GM23338 (cell line): ENCODE measurements at regions not wholly inside any gene's neighbourhood (a gene's known extent, or its start where the extent isn't known, plus 50 kb on each side); places are given as distances from the start of the nearest gene placed in this dataset.

ENCODE experiments used
- ATAC-seq: fragments of 200-7000 bp; cut with Tn5 transposase; 3 replicates; pipeline ENCODE4 v1.9.1; 2020
- DNase-seq: peaks from one replicate; pipeline ENCODE4 v3.0.0-alpha.2; 2015; ENCODE audit warnings: low spot score
- H2AFZ ChIP-seq: fragments of 200-600 bp; sonication (generic); 2 replicates; pipeline ENCODE4 v1.8.0; 2016; ENCODE audit warnings: antibody characterized with exemption, mild to moderate bottlenecking, moderate library complexity
- H3F3A ChIP-seq: fragments of 200-600 bp; sonication (generic); replicated peaks from 2 replicates; pipeline ENCODE4 v1.8.0; 2017; ENCODE audit warnings: antibody characterized with exemption, mixed run types, low read depth
- H3K27ac ChIP-seq: fragments of 200-600 bp; sonication (generic); 2 replicates; pipeline ENCODE4 v1.6.1; 2016; ENCODE audit warnings: low read depth
- H3K27me3 ChIP-seq: fragments of 200-600 bp; sonication (generic); 2 replicates; pipeline ENCODE4 v1.8.0; 2016; ENCODE audit warnings: mild to moderate bottlenecking, mixed run types, moderate library complexity; ENCODE audit not compliant: insufficient read depth
- H3K36me3 ChIP-seq: fragments of 200-600 bp; sonication (generic); 2 replicates; pipeline ENCODE4 v1.8.0; 2016; ENCODE audit warnings: mild to moderate bottlenecking; ENCODE audit not compliant: insufficient read depth
- H3K4me1 ChIP-seq: fragments of 200-600 bp; sonication (generic); 2 replicates; pipeline ENCODE4 v1.8.0; 2016; ENCODE audit warnings: mild to moderate bottlenecking, moderate library complexity; ENCODE audit not compliant: insufficient read depth
- H3K4me2 ChIP-seq: fragments of 200-600 bp; sonication (generic); 2 replicates; pipeline ENCODE4 v1.7.1; 2017; ENCODE audit warnings: mixed run types
- H3K4me3 ChIP-seq: fragments of 200-600 bp; sonication (generic); 2 replicates; pipeline ENCODE4 v1.6.1; 2016; ENCODE audit warnings: mixed run types
- H3K79me2 ChIP-seq: fragments of 200-600 bp; sonication (generic); replicated peaks from 2 replicates; pipeline ENCODE4 v1.8.0; 2017; ENCODE audit warnings: mild to moderate bottlenecking; ENCODE audit not compliant: insufficient read depth
- H3K9me2 ChIP-seq: fragments of 200-600 bp; sonication (generic); 2 replicates; pipeline ENCODE4 v1.8.0; 2017; ENCODE audit not compliant: insufficient read depth
- H4K20me1 ChIP-seq: fragments of 200-600 bp; sonication (generic); replicated peaks from 2 replicates; pipeline ENCODE4 v1.8.0; 2017; ENCODE audit warnings: mild to moderate bottlenecking; ENCODE audit not compliant: insufficient read depth
- H3K27ac Mint-ChIP-seq: 2 replicates; pipeline ENCODE4 v1.8.0; 2020; ENCODE audit warnings: inconsistent platforms, mild to moderate bottlenecking, moderate library complexity, mixed read lengths
- H3K27me3 Mint-ChIP-seq: 3 replicates; pipeline ENCODE4 v1.8.0; 2022; ENCODE audit warnings: low read depth, mild to moderate bottlenecking, moderate library complexity, mixed read lengths, inconsistent platforms; ENCODE audit not compliant: insufficient read depth, poor library complexity
- H3K36me3 Mint-ChIP-seq: 3 replicates; pipeline ENCODE4 v1.8.0; 2021; ENCODE audit warnings: low read depth, mild to moderate bottlenecking, inconsistent platforms, moderate library complexity, mixed read lengths
- H3K4me1 Mint-ChIP-seq: 3 replicates; pipeline ENCODE4 v1.8.0; 2020; ENCODE audit warnings: mild to moderate bottlenecking, inconsistent platforms, mixed read lengths
- H3K4me3 Mint-ChIP-seq: 3 replicates; pipeline ENCODE4 v1.8.0; 2021; ENCODE audit warnings: moderate library complexity, mild to moderate bottlenecking, inconsistent platforms, mixed read lengths
- H3K9me3 Mint-ChIP-seq: 3 replicates; pipeline ENCODE4 v1.8.0; 2020; ENCODE audit warnings: moderate library complexity, mild to moderate bottlenecking, inconsistent platforms, mixed read lengths
- CREB1 ChIP-seq: fragments of 250-450 bp; sonication (Bioruptor Pico); IDR thresholded peaks from 2 replicates; pipeline ENCODE4 v1.5.0; 2020; ENCODE audit warnings: low read depth, mild to moderate bottlenecking, moderate library complexity
- EZH2 ChIP-seq: fragments of 200-600 bp; sonication (generic); IDR thresholded peaks from one replicate; pipeline ENCODE4 v1.8.0; 2017; ENCODE audit warnings: antibody characterized with exemption, mild to moderate bottlenecking, low read depth; ENCODE audit not compliant: unreplicated experiment
- EZH2phosphoT487 ChIP-seq: fragments of 200-600 bp; sonication (generic); IDR thresholded peaks from one replicate; pipeline ENCODE4 v1.8.1; 2018; ENCODE audit warnings: antibody characterized with exemption; ENCODE audit not compliant: unreplicated experiment
- JUNB ChIP-seq: IDR thresholded peaks from one replicate; pipeline ENCODE4 v1.6.1; 2016; ENCODE audit warnings: antibody characterized with exemption; ENCODE audit not compliant: unreplicated experiment
- NANOG ChIP-seq: IDR thresholded peaks from 2 replicates; pipeline ENCODE4 v1.6.1; 2016; ENCODE audit warnings: antibody characterized with exemption, borderline replicate concordance
- POLR2AphosphoS5 ChIP-seq: IDR thresholded peaks from 2 replicates; pipeline ENCODE4 v1.6.1; 2016; ENCODE audit warnings: antibody characterized with exemption, low read depth
- ZNF114 ChIP-seq: fragments of 250-450 bp; sonication (Bioruptor Pico); IDR thresholded peaks from 2 replicates; pipeline ENCODE4 v1.5.0; 2020; ENCODE audit warnings: mild to moderate bottlenecking, moderate library complexity
- ZNF331 ChIP-seq: fragments of 250-450 bp; sonication (Bioruptor Pico); IDR thresholded peaks from 2 replicates; pipeline ENCODE4 v1.5.0; 2020; ENCODE audit warnings: low read depth, mild to moderate bottlenecking, moderate library complexity
- TF ChIP-seq, protein P1 (sequence below): IDR thresholded peaks from one replicate; pipeline ENCODE4 v1.6.1; 2018; ENCODE audit warnings: antibody characterized with exemption; ENCODE audit not compliant: unreplicated experiment
- TF ChIP-seq, protein P2 (sequence below): IDR thresholded peaks from 2 replicates; pipeline ENCODE4 v1.6.1; 2016; ENCODE audit warnings: antibody characterized with exemption
- TF ChIP-seq, protein P3 (sequence below), 2 experiments: fragments of 200-600 bp in 1 of 2; sonication (generic) in 1 of 2; conservative IDR thresholded peaks; 2 replicates each; pipeline versions ENCODE4 v1.5.1 to v1.6.1; 2016 to 2017; ENCODE audit warnings: antibody characterized with exemption in 2 of 2, low read depth in 2 of 2, mild to moderate bottlenecking in 2 of 2, moderate library complexity in 1 of 2

DNA sequence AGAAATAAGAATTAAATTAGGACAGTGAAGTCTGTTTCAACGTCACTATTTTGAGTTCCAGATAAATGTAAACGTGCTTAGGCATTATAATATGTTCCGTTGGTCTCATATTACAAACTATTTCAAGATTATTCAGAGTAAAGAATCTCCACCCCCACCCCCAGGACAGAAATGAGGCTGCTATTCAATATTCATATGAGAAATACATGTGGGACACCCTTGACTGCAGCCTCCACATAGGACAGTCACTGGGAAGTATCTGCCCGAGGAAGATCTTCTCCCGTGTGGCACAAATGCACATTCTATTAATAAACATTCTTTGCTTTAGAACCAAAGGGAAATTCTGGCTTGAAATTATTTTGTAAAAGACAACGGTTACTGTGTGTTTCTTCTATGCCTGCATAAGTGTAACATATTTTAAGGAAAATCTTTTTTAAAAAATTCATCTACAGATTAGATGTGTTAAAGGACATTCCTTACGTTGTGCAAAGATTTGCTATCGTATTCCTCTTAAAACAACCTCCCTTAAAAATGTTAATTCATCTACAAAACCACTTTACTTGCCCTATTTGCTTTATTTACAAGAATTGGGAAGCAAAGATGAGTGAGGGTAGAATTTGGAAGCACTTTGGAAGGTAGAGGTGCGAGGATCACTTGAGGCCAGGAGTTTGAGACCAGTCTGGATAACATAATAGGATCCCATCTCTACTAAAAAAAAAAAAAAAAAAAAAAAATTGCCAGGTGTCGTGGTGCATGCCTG lies 148.3 kb upstream of the SOX14 start (continued):
- TF ChIP-seq, protein P1, sequence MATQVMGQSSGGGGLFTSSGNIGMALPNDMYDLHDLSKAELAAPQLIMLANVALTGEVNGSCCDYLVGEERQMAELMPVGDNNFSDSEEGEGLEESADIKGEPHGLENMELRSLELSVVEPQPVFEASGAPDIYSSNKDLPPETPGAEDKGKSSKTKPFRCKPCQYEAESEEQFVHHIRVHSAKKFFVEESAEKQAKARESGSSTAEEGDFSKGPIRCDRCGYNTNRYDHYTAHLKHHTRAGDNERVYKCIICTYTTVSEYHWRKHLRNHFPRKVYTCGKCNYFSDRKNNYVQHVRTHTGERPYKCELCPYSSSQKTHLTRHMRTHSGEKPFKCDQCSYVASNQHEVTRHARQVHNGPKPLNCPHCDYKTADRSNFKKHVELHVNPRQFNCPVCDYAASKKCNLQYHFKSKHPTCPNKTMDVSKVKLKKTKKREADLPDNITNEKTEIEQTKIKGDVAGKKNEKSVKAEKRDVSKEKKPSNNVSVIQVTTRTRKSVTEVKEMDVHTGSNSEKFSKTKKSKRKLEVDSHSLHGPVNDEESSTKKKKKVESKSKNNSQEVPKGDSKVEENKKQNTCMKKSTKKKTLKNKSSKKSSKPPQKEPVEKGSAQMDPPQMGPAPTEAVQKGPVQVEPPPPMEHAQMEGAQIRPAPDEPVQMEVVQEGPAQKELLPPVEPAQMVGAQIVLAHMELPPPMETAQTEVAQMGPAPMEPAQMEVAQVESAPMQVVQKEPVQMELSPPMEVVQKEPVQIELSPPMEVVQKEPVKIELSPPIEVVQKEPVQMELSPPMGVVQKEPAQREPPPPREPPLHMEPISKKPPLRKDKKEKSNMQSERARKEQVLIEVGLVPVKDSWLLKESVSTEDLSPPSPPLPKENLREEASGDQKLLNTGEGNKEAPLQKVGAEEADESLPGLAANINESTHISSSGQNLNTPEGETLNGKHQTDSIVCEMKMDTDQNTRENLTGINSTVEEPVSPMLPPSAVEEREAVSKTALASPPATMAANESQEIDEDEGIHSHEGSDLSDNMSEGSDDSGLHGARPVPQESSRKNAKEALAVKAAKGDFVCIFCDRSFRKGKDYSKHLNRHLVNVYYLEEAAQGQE: no peak
- TF ChIP-seq ZNF331 (CRISPR knock-in tag): no peak
- no peak for TF ChIP-seq CREB1 (CRISPR knock-in tag)
- TF ChIP-seq, protein P2, sequence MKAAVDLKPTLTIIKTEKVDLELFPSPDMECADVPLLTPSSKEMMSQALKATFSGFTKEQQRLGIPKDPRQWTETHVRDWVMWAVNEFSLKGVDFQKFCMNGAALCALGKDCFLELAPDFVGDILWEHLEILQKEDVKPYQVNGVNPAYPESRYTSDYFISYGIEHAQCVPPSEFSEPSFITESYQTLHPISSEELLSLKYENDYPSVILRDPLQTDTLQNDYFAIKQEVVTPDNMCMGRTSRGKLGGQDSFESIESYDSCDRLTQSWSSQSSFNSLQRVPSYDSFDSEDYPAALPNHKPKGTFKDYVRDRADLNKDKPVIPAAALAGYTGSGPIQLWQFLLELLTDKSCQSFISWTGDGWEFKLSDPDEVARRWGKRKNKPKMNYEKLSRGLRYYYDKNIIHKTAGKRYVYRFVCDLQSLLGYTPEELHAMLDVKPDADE: no peak
- TF ChIP-seq POLR2AphosphoS5: no peak

DNA sequence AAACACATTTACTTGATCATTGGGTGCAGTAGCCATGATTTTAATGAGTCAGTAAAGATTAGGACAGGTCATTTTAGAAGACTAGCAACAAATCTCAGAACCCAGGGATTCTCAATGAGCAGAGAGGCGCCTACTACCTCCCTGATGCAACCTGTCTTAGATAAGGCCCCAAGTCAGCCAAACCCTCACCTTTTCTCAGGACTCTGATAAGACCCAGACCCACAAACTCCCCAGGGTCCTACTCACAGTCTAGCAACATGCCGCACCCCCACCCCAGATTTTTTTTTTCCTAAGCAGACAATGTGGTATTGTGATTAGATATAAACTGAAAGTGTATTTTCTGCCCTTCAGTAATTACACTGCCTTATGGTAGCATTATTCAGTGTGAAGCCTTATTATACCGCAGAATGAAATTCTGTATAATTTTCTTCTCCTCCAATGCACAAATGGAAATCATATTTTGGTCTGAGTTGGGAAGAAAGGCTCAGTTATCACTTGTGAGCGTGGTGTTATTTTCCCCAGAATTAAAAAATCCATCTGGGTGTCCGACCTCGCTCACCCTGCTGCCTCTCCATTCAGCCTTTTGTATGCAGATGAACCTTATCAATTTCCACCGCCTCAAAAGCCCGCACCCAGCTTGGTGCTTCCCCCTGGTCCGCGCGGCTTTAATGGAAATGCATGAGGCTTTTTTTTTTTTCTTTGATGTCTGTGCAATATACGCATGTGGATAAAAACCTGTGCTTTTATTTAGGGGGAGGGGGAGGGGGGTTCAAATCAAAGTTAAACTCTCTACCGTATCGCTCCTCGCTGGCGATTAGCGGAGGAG lies 122.0 kb upstream of the SOX14 start:
- Histone ChIP-seq H3K36me3 (no peaks in the 10 kb centered on the region), H4K20me1 (no peaks in the 10 kb centered on the region), H3K27ac (no peak overlapping the region), H3K79me2 (no peaks in the 10 kb centered on the region), H3K4me1 (peaks cover 24% of the 10 kb centered on the region), H3K9me2 (no peaks in the 10 kb centered on the region), H3K4me2 (peak overlapping the region; percentile 67), H3K27me3 (no peaks in the 10 kb centered on the region), H3K4me3 (peak overlapping the region; percentile 39), H3F3A (no peaks in the 10 kb centered on the region), H2AFZ (no peak overlapping the region; the same call in 1 of the 2 replicates)
- Mint-ChIP-seq H3K4me3 (no peak overlapping the region), H3K9me3 (no peaks in the 10 kb centered on the region), H3K4me1 (peaks cover 32% of the 10 kb centered on the region), H3K27ac (no peak overlapping the region), H3K36me3 (no peaks in the 10 kb centered on the region), H3K27me3 (peaks cover 7% of the 10 kb centered on the region)
- TF ChIP-seq, protein P3, sequence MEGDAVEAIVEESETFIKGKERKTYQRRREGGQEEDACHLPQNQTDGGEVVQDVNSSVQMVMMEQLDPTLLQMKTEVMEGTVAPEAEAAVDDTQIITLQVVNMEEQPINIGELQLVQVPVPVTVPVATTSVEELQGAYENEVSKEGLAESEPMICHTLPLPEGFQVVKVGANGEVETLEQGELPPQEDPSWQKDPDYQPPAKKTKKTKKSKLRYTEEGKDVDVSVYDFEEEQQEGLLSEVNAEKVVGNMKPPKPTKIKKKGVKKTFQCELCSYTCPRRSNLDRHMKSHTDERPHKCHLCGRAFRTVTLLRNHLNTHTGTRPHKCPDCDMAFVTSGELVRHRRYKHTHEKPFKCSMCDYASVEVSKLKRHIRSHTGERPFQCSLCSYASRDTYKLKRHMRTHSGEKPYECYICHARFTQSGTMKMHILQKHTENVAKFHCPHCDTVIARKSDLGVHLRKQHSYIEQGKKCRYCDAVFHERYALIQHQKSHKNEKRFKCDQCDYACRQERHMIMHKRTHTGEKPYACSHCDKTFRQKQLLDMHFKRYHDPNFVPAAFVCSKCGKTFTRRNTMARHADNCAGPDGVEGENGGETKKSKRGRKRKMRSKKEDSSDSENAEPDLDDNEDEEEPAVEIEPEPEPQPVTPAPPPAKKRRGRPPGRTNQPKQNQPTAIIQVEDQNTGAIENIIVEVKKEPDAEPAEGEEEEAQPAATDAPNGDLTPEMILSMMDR (conservative IDR thresholded peaks at IDR 0.05; ENCODE audit: low read depth in 2 of 2): no peak
- no peak for TF ChIP-seq ZNF114 (CRISPR knock-in tag)
- no peak for TF ChIP-seq POLR2AphosphoS5
- TF ChIP-seq NANOG: no peak
- no peak for TF ChIP-seq EZH2phosphoT487
- no peak for TF ChIP-seq JUNB
- TF ChIP-seq EZH2: no peak
- no peak for TF ChIP-seq ZNF331 (CRISPR knock-in tag)
- ATAC-seq: peak; percentile 55
- peak; percentile 24 for DNase-seq
